NCI-H2029 (cell line): ENCODE measurements at regions not wholly inside any gene's neighbourhood (a gene's known extent, or its start where the extent isn't known, plus 50 kb on each side); places are given as distances from the start of the nearest gene placed in this dataset.

ENCODE experiments used
- DNase-seq: peaks from one replicate; lab custom pipeline; 2025; lab: John Stamatoyannopoulos, UW

DNA sequence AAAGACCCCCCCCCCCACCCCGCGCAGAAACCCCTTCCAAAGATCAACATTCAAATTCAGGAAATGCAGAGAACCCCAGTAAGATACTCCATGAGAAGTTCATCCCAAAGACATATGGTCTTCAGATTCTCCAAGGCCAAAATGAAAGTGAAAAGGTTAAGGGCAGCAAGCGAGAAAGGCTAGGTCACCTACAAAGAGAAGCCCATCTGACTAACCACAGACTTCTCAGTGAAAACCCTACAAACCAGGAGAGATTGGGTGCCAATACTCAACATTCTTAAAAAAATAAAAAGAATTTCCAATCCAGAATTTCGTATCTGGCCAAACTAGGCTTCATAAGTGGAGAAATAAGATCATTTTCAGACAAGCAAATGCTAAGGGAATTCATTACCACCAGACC is 175.2 kb downstream of the RND3 start:
- no peak for DNase-seq

DNA sequence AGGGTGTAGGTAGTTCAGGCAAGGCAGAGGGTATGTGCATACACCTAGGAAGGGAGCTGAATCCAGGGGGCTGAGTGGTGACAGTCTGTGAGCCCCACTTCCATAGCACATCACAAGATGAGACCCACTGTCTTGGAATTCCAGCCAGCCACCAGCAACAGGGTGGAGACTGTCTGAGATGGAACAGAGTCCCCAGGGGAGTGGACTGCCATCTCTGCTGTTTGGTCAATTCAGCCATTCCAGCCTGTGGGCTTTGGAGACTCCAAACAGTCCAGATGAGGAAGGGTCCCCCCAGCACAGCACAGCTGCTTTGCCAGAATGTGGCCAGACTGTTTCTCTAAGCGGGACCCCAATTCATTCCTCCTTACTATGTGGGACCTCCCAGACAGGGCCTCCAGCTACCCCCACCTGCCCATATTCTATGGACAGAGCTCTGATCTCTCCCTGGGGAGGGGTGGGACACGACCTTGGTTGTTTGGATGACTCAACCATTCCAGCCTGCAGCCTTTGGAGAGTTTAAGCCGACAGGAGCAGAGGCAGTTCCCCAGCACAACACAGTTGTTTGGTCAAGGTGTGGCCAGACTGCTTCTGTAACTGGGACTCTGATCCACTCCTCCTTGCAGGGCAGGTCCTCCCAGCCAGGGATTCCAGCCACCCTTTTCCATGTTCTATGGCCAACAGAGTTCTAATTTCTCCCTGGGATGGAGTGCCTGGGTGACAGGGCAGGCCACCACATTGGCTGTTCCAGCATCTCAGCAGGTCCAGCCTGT is 178.0 kb downstream of the RND3 start:
- DNase-seq, result no peak

DNA sequence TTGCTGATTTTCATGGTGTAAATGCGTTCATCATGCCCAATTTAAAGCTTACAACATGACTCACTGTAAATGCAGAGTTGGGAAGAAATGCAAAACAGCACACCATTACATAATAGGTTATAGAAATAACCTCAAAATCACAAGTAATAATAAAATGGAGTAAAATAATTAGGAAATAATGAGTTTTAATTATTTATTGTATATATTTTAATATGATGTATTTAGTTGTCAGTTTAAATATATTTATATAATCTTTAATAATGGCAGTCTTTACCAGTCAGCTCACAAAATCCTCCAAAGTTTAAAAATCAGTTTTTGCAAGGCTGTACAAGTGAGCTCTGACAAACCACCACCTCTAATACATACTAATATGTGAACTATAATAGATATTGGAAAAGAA is 180.2 kb downstream of the RND3 start:
- no peak for DNase-seq

DNA sequence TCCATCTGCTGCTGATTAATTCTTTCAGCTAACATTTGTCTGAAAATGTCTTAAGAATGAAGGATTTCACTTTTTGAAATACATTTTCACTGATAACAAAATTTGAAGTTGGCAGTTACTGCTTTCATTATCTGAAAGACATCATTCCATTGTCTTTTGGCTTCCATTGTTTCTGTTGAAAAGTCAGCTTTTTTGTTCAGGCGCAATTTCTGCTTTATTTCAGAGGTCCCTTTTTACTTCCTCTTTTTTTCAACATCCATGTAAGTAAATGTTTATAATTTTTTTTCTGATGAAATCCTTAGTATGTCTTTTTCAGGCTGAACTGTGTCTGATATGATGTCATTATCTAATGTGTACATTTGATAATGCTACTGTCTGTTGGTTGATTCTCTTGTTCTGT is 184.2 kb downstream of the RND3 start:
- DNase-seq, result no peak

DNA sequence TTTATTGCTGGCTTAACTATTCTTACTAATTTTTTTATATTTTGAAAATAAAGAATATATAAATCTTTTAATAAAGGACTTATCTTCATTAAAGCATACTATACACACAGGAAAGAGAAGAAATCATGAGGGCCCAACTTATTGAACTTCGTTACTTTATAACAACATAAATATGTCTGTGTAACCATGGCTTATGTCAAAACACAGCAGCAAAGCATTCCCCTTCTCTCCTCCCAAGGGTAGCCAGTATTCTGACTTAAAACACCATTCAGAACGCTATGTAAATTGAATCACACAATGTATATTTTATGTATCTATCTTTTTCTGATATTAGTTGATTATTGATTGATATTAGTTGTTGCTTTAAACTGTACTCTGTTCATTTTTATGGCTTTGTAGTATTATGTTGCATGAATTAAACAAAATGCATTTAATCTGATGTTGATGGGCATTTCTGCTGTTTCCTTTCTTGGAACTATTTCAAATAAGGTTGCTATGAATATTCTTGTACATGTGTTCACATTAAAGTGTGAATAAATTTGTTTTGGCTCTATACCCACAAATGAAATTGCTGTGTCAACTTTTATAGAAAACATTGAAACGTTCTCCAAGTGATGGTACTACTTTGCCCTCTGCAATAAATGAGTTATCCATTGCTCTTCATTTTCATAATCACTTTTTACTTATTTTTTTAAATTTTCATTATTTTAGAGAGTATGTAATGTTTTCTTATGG is 188.7 kb downstream of the RND3 start:
- no peak for DNase-seq

DNA sequence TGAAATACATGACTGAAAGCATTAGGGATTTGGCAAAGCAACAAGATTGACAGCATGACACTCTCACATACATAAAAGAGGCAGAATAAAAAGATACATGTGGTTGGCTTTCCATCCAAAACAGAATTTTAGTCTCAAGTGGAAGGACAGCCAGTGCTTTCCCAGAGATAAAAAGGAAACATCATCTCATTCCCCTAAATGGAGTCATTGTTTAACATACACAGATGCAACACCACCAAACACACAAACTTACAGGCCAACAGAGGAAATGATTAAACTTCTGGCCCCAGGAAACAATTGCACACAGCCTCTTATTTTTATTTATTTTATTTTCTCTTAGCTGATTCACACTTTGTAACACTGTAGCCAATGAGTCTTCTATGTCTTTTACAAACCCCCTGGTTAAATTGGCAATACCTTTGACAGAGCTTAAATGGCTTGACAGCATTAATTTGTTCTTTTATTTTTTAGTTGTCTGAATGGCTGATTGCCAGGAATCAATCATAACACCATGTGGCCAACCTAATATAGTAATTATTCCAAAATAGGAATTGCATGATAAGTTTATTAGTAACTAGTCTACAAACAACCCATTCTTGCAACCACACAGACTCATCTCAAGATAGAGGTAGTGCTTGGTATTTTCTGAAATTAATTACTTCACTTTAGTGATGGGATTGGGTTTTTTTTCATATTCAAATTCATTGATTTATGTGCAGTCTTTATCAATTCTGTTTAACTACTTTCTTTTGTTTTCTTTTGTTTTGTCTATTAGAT is 190.5 kb downstream of the RND3 start:
- no peak for DNase-seq

DNA sequence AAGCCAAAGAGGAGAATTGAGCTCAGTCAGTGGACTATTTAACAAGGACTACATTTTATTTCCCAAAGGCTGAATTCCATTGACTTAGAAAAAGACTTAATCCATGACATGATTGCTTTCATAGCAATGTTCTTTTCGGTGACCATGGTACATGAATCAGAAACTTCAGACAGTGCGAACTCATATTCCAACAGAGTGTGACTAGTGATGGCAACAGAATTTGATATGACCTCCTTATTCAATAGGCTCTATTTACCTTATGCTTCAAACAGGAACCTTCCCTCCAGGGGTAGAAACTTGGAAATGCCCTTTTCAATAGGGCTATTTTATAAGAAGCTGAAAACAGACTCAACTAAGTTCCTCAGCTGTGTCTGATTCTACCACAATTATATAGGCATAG is 191.9 kb downstream of the RND3 start:
- DNase-seq, result no peak

DNA sequence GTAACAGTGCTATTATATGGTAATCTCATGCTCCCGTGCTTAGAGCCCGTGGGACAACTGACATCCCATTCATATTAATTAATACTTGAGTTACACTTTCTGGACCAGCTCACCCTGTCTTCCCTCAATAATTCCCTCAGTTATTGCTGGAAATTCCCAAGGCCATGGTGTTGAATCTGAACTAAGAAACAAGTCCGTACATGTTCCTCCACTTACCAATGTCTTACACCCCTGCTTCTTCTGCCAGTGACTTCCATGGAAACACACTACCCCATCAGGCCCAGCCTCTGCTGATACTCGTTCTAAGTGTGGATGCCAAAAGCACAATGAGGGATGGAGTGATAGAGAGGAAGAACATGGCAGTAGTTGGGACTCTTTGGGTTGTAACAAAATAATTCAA is 193.7 kb downstream of the RND3 start:
- no peak for DNase-seq

DNA sequence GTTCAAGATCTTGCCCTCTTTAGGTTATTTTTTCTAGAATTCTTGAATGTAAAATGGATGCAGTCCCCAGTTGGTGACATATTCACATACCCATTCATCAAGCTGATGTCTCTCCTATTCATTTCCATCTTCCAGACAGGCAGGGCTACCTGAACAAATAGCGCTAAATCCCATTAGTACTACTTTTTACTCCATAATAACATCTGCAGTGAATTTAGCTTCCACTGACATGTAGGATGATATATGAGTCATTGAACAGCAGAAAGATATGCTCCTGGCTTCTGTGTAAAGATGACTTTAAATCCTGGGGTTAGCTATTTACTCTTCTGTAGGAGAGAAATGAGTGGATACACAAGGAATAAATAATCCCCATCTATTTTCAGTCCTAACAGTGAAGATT is 194.7 kb downstream of the RND3 start:
- no peak for DNase-seq

DNA sequence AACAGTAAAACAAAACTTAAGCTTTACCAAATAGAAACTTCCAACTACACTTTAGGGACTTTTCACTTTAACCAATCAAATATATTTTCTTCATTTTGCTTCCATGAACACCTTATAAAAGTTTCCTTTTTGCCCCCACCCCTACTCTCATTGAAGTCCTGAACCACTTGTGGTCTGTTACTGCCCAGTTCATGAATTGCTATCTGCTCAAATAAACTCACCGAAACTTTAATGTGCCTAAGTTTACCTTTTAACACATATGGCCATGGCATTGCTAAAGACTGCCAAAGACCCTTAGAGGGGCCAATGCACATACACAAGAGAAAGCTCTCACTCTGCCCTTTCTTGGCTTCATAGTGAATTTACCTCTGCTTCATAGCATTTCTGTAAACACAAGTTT is 195.3 kb downstream of the RND3 start:
- no peak for DNase-seq

DNA sequence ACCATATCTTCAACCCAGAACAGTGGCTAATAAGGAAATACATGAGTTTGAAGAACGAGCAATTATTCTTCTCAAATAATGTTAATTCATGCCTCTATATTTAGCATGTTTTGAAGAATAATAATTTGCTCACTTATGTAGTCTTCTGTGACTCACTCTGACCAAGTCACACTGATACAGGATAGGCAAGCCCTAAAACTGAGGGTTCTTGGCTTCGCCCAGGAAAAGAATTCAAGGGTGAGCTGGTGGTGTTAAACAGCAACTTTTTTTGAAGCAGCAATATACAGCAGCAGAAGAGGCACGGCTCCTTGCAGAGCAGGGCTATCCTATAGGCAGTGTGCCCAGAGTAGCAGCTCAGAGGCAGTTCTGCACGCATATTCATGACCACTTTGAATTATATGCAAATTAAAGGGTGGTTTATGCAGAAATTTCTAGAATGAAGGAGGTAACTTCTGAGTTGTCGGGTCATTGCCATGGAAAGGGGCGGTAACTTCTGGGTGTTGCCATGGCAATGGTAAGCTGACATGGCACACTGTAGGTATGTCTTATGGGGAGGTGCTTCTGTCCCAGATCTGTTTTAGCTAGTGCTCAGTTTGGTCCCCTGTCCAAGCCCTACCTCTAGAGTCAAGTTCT is 200.6 kb downstream of the RND3 start:
- no peak for DNase-seq

DNA sequence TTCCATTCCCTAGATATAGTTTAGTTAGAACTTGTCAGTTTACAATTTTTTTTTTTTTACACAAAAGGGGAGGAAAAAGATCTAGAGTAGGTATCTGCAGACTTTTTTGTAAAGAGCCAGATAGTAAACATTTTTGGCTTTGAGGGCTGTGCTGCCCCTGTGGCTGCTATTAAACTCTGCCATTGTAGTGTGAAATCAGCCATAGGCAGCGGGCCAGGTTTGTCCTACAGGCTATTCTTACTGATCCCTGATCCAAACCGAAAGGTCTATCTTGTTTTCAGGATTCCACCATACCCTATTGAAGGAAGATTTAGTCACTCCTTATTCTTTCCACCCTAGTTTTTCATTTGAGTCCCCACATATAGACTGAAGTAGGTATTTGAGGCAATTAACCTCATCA is 203.4 kb downstream of the RND3 start:
- DNase-seq, result no peak

DNA sequence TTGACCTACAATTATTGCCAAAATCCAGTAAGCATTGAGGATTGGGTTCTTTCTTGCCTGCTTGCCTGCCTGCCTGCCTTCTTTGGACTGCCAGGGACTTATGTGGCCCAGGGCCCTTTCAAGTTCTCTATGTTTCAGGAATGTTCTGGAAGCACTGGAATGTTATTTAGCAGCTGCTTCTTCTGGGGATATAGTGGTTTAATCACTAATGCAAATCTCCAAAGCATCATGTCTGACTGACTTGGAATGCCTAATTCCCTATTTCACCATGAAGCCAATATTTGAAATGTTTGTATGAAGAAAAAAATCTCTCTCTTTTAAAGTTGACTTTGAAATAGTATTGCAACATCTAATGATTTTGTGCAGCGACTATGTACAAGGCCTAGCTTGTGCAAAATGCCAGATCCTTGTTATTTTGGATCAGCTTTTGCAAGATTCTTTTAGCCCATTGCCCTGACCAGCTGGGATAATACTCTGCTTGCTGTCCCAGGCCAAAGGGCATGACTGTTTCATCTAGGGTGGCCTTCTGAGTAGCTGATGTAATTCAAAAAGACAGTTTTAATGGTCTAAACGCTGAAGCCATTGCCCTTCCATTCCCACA is 204.6 kb downstream of the RND3 start:
- no peak for DNase-seq

DNA sequence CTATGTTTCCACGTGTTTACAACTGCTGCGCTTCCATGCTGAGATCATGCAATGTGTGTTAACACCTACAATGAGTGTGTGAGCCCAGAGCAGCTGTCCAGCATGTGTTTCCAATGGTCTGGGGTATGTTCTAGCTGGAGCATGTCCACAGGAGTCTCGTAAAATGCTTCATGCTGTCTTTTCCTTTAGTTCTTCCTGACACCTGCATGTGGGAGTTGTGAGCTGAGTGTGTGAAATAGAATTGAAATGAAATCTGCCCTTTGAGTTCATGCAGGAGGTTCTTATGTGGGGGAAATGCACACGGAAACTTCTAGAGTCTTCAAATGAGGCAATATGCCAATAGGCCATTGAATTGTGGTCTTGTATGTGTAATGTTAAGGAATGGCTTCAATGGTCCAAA is 205.1 kb downstream of the RND3 start:
- DNase-seq, result no peak

DNA sequence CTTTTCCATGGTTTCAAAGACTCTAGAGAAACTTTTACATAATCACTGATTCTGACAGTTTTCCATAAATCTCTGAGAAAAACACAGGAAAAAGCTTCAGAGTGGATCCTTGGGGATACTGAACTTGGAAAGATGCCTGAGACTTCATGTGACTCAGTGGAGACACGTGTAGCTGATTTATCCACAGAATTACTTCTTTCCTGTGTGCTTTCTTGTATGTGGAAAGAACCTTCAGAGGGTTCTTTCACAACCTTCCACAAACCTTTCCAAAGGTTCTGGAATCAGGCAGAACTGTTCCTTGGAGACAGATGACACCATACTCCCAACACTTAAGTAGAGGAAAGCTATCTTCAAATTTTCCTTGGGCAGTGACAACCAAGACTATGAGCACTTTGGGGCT is 207.2 kb downstream of the RND3 start:
- no peak for DNase-seq

DNA sequence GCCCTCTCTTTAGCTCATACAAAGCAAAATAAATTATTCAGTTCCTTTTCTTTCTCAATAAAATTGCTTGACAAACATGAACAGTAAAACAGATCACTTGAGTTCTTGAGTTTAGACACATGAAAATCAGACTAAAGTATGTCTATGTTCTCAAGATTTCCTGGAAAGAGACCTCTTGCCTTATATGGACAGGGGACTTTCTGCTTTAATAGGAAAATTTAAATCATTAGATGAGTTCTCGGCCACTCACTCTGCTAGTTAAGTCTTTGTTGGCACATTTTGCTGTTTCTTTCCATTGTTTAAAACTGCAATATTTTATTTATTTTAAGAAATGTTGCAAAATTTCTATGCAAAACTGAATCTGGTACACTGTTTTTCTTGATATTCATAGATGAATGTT is 207.8 kb downstream of the RND3 start:
- no peak for DNase-seq

DNA sequence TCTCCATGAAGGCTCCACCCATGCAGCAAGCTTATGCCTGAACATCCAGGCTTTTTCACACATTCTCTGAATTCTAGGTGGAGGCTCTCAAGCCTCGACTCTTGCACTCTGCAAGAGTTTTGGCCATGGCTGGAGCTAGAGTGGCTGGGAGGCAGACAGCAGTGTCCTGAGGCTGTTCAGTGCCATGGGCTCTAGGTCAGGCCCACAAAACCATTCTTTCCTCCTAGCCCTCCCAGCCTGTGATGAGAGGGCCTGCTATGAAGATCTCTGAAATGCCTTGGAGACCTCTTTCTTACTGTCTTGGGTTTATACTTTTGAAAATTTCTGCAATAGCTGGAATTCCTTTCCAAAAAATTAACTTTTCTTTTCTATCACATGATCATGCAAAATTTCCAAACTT is 210.7 kb downstream of the RND3 start:
- DNase-seq, result no peak

DNA sequence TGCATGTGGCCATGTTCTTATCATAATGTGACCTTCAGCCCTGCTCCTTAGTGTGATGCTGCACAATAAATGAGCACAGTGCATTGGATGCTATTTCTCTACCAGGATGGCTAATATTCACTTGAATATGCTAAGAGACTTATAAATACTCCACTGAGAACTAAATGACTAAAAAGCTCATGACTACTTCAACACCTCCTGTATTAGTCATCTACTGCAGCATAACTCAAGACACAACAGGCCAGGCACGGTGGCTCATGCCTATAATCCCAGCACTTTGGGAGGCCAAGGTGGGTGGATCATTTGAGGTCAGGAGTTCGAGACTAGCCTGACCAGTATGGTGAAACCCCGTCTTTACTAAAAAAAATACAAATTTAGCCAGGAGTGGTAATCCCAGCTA is 213.4 kb downstream of the RND3 start:
- DNase-seq, result no peak

DNA sequence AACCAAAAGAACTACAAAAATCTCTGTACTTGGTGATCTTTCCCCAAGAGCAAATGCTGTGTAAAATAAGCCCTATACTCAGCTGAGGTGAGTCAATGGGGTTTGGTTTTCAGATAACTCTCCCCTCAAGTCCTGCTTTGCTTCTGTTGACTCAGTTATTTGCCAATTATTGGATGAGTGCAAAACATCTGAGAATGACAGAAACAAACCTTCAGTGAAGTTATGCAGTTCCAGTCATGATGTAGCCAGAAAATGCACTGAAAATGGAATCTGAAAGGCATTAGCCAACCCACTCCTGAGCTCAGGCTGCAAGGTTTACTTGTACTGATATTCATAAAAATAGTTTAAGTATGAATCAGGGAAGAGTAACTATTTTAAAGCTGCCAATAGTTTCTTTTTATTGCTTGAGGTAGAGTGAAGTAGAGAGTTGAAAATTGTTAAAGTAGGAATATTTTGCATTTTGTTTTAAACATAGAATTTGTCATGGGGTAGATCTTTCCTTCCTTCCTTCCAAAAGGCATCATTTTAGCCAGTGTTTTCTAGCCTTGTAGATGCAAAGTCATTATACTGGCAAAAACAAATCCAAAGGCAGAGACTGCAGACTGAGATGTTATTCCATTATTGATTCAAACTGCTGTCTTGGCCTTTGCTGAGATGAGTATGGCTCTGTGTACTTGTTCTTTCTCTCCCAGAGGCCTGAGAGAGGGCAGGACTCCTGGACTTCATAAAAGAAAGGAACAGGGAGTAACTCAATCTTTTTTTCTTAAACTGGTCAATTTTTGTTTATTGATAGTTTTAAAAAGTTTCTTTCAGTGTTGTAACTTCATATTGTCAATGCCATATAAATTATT is 215.3 kb downstream of the RND3 start:
- no peak for DNase-seq

DNA sequence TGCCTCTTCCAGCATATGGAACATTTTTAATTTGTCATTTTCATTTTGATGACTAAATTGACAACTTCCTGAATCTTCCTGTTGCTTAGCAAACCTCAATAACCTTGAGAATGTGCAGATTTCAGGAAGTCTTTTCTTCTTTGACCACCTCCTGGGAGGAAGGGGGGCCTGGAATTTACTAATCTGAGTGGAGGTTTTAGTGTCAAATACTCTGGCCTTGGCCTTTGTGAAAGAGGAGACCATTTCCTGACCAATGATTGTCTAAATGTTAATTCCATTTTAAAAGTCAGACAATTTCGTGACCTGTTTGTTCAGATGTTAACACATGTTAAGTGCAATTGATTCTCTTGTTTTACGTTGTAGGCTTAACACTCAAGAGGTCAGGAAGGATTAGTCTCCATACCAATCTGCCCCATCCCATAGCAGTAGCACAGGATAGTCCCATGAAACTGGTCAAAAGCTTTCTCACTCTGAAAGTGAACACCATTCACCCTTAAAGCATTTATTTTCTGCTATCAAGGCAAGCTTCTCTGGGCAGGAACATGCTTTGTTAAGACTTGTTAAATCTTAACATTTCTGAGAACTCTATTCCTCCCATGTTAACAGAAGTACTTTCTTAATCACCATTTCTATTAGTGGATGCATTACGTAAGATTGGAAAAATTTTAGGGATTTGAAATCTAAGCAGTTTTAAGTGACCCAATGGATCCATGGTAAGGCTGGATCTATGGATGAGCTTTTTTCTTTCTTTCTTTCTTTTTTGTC is 219.6 kb downstream of the RND3 start:
- DNase-seq, result no peak
